SH-SY5Y (cell line): ENCODE measurements at regions not wholly inside any gene's neighbourhood (a gene's known extent, or its start where the extent isn't known, plus 50 kb on each side); places are given as distances from the start of the nearest gene placed in this dataset.

ENCODE experiments used
- GATA2 ChIP-seq: IDR thresholded peaks from 2 replicates; pipeline ENCODE4 v1.6.1; 2011; ENCODE audit warnings: mild to moderate bottlenecking, low read depth, low read length
- GATA3 ChIP-seq: IDR thresholded peaks from 2 replicates; pipeline ENCODE4 v1.6.1; 2011; ENCODE audit warnings: low read depth, mild to moderate bottlenecking, low read length, moderate library complexity

DNA sequence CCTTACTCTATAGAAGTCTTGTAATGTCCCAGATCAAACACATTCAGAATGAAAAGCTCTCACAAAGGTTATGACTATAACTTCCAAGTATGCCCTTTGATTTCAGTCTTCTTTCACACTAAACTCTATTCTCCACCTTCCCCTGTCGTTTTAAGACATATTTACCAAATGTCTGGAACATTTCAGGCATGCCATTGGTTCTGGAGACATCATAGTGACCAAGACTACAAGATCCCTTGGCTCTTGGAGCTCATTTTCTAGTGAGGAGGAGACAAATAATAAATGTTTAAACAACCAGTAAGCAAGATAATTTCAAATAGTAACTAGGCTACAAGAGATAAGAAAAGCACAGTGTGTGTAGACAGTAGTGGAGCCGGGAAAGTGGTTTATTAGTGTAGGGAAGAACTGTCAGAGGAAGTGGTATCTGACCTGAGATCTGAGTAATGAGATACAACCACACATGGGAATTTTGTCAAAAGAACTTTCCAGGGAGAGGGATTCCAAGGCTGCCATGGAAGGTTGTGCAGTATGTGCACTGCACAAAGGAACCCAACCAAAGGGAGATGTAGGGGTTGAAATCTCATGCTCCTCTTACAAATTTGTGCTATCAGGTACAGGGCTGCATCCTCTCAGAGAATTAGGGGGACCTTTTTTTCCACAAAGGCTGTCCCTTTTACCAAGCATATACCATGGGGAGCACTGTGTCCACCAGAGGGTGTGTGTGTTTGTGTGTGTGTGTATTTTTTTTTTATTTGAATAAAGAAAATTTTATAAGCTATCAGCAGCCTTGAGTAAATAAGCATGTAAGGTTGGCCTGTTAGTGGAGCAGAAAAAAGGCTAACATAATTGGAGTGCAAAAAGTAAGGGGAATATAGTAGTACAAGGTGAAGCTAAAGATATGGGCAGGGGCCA is 1279.1 kb upstream of the WWC1 start:
- TF ChIP-seq GATA2 (no peak), GATA3 (no peak)
